Activated T-helper 9 cell treated with anti-CD3 and anti-CD28 coated beads, Interleukin-2, amount 50 U/mL, for 16 hours (primary cell): ENCODE measurements at regions not wholly inside any gene's neighbourhood (a gene's known extent, or its start where the extent isn't known, plus 50 kb on each side); places are given as distances from the start of the nearest gene placed in this dataset.

Experiments
- DNase-seq: peaks from one replicate; pipeline ENCODE4 v3.0.0-alpha.2; 2020; ENCODE audit warnings: low read depth

DNA sequence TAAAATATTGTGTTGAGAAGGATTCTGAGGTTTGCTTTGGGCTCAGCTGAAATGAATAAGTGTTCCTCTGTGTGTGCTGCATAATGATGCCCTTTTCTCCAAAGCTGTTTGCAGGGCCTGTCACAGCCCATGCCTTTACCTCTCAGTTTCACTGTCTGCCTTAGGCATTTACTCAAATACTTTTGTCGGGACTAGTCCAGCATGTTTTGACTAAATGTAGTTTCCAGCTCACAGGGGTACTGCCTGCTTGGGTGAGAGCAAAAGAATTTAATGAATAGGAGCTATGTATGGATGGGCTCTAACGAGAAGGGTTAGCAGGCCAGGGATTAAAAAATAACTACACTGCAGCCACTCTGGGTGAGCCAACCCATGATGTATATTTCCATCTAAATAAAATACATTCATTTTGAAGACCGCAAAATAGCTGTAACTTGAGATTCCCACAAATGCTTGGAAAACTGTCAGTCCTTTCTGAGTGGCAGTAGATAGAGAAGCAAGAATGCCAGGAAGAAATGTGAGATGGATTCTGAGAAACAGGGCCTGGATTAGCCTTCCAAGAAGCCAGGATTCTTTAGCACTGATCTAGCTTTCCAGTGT is 549.2 kb upstream of the TBL1XR1 start:
- no peak for DNase-seq

DNA sequence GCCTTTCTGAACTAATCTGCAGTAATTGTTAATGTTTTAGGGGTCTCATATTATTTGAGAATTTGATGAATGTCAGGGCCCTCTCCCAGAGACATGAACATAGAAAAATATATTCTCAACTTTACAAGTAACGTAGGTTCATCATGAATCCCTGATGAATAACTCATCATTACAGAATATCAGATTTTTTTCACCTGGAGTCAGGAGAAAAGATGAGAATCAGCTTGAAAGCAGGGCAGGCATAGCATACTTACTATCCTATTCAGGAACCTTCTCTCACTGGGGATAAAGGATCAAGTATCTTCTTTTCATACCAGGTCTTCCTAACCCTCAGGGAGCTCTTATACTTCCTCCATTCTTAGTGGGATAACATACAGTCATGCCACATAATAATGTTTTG is 552.6 kb upstream of the TBL1XR1 start:
- no peak for DNase-seq

DNA sequence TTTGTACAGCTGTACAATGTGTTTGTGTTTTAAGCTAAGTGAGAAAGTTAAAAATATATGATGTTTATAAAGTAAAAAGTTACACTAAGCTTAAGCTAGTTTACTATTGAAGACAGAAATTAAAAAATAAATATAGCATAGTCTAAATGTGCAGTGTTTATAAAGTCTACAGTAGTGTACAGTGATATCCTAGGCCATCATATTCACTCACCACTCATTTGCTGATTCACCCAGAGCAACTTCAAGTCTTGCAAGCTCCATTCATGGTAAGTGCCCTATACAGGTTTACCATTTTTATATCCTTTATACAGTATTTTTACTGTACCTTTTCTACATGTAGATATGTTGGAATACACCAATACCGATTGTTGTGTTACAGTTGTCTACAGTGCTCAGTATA is 553.2 kb upstream of the TBL1XR1 start:
- DNase-seq = no peak

DNA sequence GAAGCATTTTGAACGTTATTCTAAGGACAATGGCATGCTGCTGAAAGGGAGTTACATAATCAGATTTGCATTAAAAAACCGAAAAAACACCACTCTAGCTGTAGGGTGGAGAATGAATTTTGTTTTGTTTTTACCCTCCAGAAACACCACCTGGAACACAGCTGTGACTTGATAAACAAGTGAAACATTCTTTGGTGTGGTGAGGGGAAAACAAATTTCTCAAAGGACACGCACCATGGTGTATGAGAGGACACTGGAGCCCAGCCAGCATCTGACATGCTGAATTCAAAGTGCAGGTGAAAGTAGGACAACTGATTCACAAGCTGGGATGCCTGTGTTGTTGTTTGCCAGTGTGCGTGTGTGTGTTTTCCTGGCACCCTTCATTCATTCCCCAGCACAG is 554.5 kb upstream of the TBL1XR1 start:
- DNase-seq = no peak

DNA sequence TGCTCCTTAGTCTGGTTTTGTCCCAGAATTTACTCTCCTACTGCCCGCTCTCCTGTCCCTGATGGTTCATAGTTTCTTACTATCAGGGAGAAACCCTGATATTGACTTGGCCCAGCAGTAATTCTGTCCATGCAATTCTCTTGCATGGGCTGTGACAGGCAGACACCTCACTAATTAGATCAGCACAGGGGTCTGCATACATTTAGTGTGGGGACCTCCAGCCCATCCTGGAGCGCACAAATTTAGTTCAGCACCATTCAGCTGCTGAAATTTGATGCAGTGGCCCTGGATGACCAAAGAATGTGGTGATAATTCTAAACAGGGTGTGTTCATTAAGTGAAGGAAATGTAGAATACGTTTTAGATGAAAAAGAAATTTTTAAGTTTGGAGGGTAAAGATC is 555.5 kb upstream of the TBL1XR1 start:
- no peak for DNase-seq

DNA sequence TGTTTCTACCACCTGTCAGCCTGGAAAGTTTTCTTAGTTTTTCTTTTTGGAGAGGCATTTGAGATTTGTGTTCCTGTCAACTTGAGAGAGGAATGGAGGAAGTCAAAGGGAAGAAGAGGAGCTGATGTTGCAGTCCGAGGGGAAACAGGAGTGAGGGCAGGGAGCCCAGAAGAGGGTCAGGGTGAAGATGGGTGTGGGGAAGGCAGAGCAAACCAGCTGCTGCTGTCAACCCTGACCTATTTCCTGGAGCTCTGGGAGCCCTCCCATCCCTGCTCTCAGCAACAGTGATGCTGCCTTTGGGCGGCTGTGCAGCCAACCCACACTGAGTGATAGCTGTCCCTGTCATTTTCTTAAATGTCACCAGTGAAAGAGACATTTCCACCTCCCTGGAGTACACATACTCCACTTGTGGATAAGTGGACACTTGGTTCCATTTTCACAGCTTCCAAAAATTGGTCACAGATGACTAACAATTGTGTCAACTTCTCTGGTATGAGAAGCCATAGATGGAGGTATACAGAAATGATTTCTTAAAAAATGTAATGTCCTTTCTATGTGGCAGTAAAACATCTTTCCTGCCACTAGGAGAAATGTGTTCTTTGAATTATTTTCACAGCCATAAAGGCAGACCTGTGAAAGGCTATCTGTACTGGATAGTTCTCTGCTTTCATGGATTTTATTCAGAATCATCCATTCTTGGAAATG is 556.3 kb upstream of the TBL1XR1 start:
- no peak for DNase-seq

DNA sequence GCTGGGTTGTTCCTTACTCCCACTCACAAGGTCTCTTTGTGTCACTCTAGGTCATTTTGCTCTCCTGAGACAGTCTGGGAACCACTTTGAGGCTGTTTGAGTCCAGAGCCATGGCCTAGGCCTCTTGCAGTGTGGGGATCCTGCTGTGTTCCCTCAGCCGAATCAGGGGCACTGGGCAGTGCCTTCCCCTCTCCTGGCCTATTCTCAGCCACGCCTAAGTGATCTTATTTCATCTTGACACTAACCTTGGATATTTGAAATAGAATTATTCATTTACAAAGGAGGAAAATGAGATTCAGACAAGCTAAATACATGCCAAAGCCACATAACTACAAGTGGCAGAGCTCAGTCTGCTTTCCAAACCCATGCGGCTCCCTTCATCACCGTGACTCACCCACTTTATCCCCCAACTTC is 557.2 kb upstream of the TBL1XR1 start:
- no peak for DNase-seq

DNA sequence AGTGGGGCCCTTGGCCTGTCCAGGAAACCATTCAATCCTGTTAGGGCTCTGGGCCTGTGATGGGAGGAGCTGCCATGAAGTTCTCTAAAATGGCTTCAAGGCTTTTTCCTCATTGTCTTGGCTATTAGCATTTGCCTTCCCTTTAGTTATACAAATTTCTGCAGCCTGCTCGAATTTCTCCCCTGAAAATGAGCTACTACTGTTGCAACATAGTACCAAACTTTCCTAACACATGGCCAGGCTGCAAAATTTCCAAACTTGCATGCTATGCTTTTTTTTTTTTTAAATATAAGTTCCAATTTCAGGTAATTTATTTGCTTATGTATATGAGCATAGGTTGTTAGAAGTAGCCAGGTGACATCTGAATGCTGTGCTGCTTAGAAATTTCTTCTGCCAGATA is 560.8 kb upstream of the TBL1XR1 start:
- DNase-seq = no peak

DNA sequence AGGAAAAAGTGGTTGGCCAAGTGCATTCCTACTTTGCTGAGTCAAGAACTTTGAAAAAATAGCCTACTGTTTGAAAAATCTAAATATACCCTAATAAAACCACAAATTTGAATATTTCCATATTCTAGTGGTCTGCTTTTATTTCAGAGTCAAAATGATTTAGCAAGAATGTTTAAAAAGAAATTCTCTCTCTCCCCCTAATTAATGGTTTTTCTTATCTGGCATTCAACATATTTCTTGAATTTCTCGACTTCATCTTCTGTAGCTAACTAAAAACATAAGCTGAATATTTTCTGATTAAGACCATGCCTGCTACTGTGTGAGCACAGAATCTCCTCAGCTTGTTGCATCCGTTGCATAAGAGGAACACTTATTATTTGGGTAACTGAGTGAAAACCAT is 563.5 kb upstream of the TBL1XR1 start:
- DNase-seq = no peak

DNA sequence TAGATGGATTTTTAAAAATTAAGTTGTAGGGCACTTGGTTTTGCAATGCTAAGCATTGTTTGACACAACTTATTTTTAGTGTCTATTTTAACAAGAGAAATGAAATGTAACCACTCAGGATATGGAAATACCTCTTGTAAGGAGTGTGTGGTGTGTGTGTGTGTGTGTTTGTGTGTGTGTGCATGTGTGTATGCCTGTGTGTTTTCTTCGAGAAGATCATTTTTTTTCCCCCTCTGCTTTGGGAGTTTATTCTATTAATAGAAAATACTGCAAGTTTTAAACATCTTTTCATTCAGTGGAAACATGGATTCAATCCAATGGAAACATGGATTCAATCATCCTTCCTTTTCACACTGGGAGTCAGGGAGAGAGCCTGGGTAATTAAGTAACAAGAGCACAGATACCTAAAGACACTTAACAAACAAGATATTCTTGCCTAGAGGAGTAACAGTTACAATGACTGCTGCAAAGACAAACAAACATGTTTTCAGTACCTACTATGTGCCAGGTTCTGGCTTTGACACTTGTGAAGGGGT is 567.2 kb upstream of the TBL1XR1 start:
- no peak for DNase-seq

DNA sequence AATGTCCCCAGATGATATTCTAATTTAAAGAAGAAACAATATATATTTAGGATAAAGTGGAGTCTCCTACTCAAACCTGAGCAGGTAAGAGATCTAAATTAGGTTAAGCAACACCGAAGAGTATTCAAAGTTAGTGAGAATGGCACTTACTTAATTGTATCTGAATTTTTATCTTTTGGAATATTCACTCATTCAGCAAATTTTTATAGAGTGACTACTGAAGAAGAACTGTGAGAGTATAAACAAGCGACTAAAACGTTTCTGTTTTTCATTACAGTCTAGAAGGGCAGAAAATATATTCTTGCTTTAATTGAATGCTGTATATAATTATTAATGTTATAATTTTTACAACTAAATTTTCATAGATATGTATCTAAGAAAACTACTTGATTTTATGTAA is 567.7 kb upstream of the TBL1XR1 start:
- DNase-seq = no peak

DNA sequence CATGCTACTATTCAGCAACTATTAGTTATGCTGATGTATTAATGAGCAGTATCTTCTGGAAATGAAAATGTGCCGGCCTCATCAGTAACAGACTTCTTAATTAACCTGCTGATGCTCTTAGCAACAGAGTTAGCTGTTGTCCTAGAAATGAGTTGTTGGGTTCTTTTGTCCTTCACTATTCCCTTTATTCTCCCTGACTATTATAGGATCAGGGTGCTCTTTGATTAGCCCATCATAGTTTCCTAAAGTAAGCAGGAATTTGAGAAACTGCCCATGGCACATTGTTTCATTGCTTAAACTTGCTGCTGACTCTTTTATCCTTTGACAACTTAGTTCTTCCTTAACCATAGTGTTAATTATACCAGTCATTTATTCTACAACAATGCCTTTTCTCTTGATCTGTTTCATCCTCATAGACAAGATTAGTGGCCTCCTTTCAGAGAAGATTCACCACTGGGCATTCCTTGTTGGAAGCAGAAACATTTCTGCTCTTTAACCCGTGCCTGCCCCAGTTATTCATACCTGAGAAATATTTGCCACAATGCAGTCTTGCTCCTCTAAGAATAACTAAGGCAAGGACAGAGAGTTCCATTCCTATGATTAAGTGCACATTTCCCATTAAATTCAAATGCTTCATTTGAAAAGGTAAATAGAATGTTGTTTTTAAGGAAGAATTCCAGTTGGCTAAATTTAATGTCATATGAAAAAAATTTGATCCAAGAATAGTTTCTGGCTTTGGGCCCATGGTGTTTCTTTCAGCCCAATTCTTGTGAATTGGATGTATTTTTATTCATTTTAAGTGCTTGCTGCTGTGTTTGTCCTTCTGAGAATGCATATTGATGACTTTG is 573.3 kb upstream of the TBL1XR1 start:
- DNase-seq = no peak

DNA sequence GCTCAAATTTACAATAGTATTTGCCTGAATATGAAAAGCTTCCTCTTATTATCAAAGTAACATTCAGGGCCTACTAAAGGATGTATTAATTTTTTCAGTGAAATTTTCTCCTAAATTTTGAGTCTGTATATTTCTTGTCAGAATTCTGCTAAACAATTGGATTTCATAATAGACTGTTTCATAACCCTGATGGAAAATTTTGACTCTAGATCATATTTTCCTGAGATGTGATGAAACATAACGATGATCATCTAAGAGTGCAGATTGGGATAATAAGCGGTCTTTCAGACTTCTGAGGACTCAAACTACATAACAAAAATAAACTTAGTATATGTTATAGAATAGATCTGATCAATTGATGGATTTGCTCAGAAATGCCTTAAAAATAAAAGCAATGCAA is 574.5 kb upstream of the TBL1XR1 start:
- no peak for DNase-seq

DNA sequence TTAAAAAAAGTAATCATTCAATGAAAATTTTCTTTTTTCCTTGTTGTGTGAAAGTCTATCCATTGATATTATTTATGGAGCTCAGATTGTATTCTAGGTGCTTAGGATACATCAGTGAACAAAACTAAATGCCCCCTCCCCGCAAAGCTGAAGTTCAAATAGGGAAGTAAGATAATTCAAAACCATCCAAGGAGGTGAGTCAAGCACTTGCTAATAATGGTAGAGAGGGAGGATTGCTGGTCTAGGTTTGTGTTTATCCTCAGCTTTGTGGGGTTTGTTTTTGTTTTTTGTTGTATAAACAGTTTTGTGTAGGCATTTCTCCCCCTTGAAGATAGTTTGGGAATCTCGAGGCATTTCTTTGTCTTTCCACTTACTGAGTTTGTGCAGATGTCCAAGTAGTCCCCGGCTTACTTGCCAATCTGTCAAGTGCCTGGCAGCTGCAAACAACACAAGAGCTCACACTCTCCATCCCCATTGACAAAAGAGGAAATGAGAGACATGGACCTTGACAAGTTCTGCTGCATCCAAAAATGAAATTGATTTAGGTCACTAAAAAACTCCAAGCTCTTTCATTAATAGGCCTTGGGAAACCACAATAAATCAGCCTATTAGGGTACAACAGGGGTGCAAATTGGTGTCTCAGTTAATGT is 575.8 kb upstream of the TBL1XR1 start:
- DNase-seq = no peak

DNA sequence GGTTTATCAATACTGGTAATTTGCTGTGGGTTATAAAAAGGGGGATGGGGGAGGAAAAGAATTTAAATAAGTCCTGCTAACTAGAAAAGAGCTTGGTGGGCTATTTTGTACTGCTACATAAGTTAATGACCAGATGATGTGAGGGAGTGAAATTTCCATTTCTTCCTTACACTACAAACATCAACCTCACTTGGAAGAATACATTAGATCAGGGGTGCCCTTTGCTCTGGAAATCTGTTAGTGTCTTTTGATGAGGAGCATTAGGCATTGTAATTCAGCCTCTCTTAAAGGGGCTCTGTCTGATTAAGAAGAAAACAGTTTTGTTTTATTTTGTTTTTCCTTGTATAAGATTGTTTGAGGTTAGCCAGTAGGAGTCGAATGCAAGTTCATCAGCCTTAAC is 576.4 kb upstream of the TBL1XR1 start:
- DNase-seq = no peak

DNA sequence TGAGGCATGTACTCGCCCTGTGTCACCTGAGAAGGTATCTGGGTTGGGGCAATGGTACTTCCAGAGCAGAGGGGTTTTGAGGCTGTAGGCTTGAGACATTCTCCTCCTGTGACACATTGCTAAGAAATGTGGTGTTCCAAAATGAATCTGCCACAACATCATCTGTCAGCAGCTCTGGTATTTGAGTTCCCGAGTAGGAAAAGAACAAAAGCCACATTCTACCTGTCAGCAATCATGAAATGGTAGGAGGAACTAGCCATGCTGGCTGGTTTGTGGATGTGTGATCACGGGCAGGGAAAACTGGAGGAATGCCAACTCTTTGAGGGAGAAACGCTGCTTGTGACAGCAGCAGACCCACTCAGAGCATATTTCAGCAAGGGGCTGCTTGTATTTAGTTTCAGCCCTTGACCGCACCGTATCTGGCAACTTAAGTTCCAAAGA is 579.4 kb upstream of the TBL1XR1 start:
- no peak for DNase-seq

DNA sequence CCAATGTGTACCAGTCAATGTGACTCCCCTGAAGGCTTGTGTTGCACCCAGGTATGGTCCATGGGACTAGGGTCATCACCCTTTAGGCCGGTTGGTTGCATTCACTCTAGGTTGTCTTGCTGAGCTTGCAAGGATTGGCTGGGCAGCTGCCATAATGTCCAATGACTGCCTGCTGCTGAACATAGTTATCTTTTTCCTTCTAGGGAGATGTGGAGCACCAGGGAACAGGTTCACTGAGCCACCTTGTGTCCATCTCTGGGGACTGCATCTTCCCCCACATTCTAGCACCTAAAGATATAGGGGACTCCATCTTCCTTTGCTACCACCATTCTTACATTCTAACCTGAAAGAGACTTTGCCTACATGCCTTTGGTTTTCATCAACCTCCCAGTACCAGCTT is 580.4 kb upstream of the TBL1XR1 start:
- peak; percentile 4 for DNase-seq

DNA sequence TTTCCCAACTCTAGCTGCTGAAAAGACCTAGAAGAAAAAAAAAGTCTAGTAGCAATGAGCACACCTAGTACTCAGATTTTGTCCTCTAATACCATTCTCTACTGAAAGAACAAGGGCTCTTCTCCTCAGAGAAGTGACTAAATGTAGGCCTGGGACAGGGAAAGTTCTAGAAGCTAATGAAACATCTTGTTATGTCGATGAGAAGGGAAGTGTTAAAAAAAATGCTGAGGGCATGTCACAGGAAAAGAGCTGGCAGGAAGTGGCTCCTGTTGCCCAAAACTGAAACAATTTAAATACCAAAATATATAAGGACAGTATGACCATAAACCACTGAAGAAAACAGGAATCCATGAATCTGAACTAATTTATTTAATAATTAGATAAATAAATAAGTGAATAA is 581.4 kb upstream of the TBL1XR1 start:
- DNase-seq = no peak

DNA sequence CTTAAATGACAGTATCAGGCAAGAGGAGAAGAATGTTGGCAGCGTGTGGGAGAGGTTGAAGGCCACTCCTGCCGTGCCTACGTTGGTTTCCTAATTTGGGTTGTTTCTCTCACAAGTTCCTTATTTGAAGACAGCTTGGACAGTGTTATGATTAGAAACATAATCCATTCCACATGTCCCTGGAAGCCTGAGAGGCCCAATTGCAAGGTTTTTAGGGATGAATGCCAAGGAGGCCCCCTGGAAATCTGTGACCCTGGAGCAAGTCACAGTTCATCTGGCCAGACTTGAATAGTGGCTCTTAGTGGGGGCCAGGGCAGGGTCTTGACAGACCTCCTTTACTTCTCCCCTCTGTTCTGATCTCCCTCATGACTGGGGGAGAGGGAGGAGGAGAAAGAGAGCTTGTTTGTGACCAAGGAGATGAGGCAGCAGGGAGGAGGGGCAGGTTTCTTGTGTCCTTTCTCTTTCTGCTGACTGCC is 584.4 kb upstream of the TBL1XR1 start:
- no peak for DNase-seq

DNA sequence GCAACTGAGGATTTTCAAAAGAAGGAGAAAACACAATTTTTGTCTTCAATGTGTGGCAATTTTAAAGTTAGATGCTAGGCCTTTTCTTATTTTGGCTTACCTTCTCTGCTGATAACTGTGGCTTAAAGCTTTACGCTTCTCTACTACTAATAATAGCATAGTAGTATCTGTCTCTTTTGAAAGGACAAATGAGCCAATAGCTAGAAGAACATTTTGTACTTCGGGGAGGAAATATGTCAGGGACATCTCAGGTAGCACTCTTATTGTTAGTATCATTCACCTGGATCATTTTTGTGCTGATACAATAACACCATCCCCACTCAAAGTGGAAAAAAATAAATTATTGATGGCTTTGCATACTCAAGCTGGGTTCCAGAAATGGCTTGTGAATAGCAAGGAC is 586.1 kb upstream of the TBL1XR1 start:
- no peak for DNase-seq

DNA sequence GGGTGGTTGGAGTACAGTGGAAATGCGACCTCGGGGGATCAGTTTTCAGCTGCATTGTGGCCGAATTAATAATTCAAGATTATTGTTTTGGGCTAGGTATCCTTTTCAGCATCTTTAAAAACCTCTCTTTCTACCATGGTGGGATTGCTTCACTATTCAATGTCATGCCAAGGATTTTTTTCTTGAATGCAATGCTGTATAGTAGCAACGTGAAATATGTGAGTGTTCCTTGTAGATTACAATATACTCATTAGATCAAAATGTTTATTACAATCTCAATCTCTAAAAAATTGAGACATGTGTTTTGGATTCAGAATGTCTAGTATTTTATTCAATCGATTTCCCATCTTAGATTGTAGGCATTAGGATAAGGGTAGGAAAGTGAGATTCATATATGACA is 586.5 kb upstream of the TBL1XR1 start:
- DNase-seq = no peak

DNA sequence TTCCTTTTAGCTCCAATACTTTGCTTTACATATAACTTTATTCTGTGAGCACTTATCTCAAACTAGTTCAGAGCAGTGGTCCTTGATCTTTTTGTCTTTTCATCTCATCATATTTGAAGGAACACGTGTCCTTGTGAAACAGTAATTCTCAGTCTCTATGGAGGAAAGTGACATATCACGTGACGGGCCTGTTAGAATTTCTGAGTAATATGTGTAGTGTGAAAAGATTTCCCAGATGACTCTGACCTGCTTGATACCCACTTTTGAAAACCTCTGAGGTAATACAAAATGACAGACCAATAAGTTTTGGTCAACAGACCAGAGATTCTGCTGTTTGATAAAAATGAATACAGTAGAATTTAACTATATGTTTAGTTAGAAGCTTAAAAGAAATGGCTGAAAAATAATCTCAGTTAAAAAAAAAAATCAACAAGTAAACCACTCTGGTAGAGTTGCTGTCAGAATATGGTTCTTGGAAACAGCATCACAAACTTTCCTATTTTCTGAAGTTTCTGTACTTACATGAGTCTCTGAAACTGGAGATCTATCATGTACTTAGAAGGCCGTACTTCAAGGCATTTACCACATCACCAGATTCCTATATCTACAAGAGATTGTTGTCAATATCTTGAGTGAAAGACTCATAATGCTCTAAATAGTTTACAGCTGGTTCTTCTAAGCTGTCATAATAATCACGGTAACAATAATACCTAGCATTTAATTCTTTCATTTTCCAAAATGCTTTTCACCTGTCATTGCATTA is 590.2 kb upstream of the TBL1XR1 start:
- no peak for DNase-seq
